H1 (cell line): ENCODE measurements at regions not wholly inside any gene's neighbourhood (a gene's known extent, or its start where the extent isn't known, plus 50 kb on each side); places are given as distances from the start of the nearest gene placed in this dataset.

Source experiments
- CTCF ChIA-PET: fragments of 300-600 bp; sonication (Branson Sonifier 250); formaldehyde crosslinking; loops from one replicate; lab custom pipeline; 2021; ENCODE audit not compliant: partially characterized antibody; lab: Charles Lee
- POLR2A ChIA-PET: fragments of 300-600 bp; sonication (Branson Sonifier 250); formaldehyde crosslinking; loops from one replicate; lab custom pipeline; 2021; ENCODE audit warnings: inconsistent platforms; ENCODE audit not compliant: partially characterized antibody; lab: Charles Lee
- DNase-seq, 2 experiments: peaks; one replicate each; pipeline versions ENCODE4 v3.0.0 to v3.0.0-alpha.2; 2010 to 2022; ENCODE audit warnings: low spot score in 2 of 2, low read depth in 1 of 2, mixed read lengths in 1 of 2
- FAIRE-seq: peaks from 2 replicates; lab custom pipeline; 2011; peaks lifted over from hg19 to GRCh38; lab: Jason Lieb, UNC
- H2AFZ ChIP-seq: 2 replicates; pipeline ENCODE4 v1.8.1; 2012; ENCODE audit warnings: low read length, inconsistent platforms
- H2AK5ac ChIP-seq: 2 replicates; pipeline ENCODE4 v1.6.1; 2013; ENCODE audit warnings: low read depth, low read length
- H2BK120ac ChIP-seq: replicated peaks from 2 replicates; pipeline ENCODE3; 2013; ENCODE audit warnings: low read depth, low read length, inconsistent platforms
- H2BK12ac ChIP-seq: 2 replicates; pipeline ENCODE4 v1.6.1; 2013; ENCODE audit warnings: low read depth, low read length
- H2BK15ac ChIP-seq: 2 replicates; pipeline ENCODE4 v1.6.1; 2013; ENCODE audit warnings: low read length
- H2BK20ac ChIP-seq: 2 replicates; pipeline ENCODE4 v1.6.1; 2013; ENCODE audit warnings: low read length
- H2BK5ac ChIP-seq: 2 replicates; pipeline ENCODE4 v1.6.1; 2013; ENCODE audit warnings: low read depth, low read length
- H3K14ac ChIP-seq: 2 replicates; pipeline ENCODE4 v1.6.1; 2013; ENCODE audit warnings: inconsistent platforms; ENCODE audit not compliant: insufficient read length
- H3K18ac ChIP-seq: 2 replicates; pipeline ENCODE4 v1.6.1; 2013; ENCODE audit warnings: low read length; ENCODE audit errors: extremely low read depth
- H3K23ac ChIP-seq: 2 replicates; pipeline ENCODE4 v1.6.1; 2013; ENCODE audit warnings: inconsistent platforms; ENCODE audit not compliant: insufficient read length
- H3K23me2 ChIP-seq: 2 replicates; pipeline ENCODE4 v1.6.1; 2013; ENCODE audit warnings: low read depth, low read length
- H3K27ac ChIP-seq: 2 replicates; pipeline ENCODE4 v1.6.1; 2011; ENCODE audit warnings: low read depth, low read length, inconsistent platforms
- H3K27me3 ChIP-seq, 4 experiments: replicated peaks in 1 of 4; 1 replicate in 1 of 4; 2 replicates in 3 of 4; pipeline versions ENCODE4 v1.6.1 to v1.8.1; 2011 to 2013; ENCODE audit warnings: low read length in 3 of 4, mild to moderate bottlenecking in 3 of 4, inconsistent platforms in 2 of 4, mixed read lengths in 2 of 4, moderate library complexity in 1 of 4; ENCODE audit not compliant: control insufficient read depth in 3 of 4, insufficient read depth in 3 of 4; ENCODE audit errors: extremely low read depth in 1 of 4
- H3K36me3 ChIP-seq, 4 experiments: 2 replicates each; pipeline versions ENCODE4 v1.6.1 to v1.8.1; 2011 to 2013; ENCODE audit warnings: mild to moderate bottlenecking in 4 of 4, low read length in 3 of 4, moderate library complexity in 2 of 4, control low read depth in 1 of 4, inconsistent platforms in 1 of 4; ENCODE audit not compliant: insufficient read depth in 4 of 4, control insufficient read depth in 2 of 4
- H3K4ac ChIP-seq: replicated peaks from 2 replicates; pipeline ENCODE3; 2013; ENCODE audit warnings: low read length, low read depth, mixed read lengths, inconsistent platforms; ENCODE audit not compliant: insufficient read length
- H3K4me1 ChIP-seq, 4 experiments: replicated peaks in 1 of 4; 1 replicate in 1 of 4; 2 replicates in 3 of 4; pipeline versions ENCODE4 v1.6.1 to v1.8.1; 2011 to 2013; ENCODE audit warnings: low read length in 3 of 4, inconsistent platforms in 2 of 4, mixed read lengths in 1 of 4; ENCODE audit not compliant: insufficient read depth in 4 of 4, control insufficient read depth in 3 of 4
- H3K4me2 ChIP-seq, 2 experiments: 2 replicates each; pipeline versions ENCODE4 v1.6.1 to v1.8.1; 2011 to 2013; ENCODE audit warnings: low read depth in 2 of 2, low read length in 2 of 2, control low read depth in 1 of 2, inconsistent platforms in 1 of 2, mild to moderate bottlenecking in 1 of 2; ENCODE audit not compliant: insufficient read depth in 1 of 2
- H3K4me3 ChIP-seq, 4 experiments: fragments of 200-600, 300-600 bp in 1 of 4; sonication (generic), shearing (Covaris generic), sonication (Bioruptor Twin) in 1 of 4; 2 replicates each; pipeline versions ENCODE4 v1.5.1 to v1.8.1; 2011 to 2016; ENCODE audit warnings: low read length in 4 of 4, low read depth in 3 of 4, control low read depth in 2 of 4, inconsistent platforms in 2 of 4, mild to moderate bottlenecking in 2 of 4, mixed read lengths in 1 of 4, moderate library complexity in 1 of 4; ENCODE audit not compliant: insufficient read depth in 2 of 4; ENCODE audit errors: extremely low read depth in 1 of 4
- H3K56ac ChIP-seq: replicated peaks from 2 replicates; pipeline ENCODE3; 2013; ENCODE audit warnings: low read depth, mild to moderate bottlenecking, mixed read lengths, low read length, inconsistent platforms; ENCODE audit not compliant: insufficient read length
- H3K79me1 ChIP-seq: 2 replicates; pipeline ENCODE4 v1.6.1; 2013; ENCODE audit warnings: low read depth, low read length, control low read depth
- H3K79me2 ChIP-seq, 2 experiments: 2 replicates each; pipeline versions ENCODE4 v1.6.1 to v1.8.1; 2012 to 2013; ENCODE audit warnings: low read length in 2 of 2, mild to moderate bottlenecking in 2 of 2, inconsistent platforms in 1 of 2; ENCODE audit not compliant: insufficient read depth in 2 of 2, control insufficient read depth in 1 of 2
- H3K9ac ChIP-seq, 4 experiments: replicated peaks in 1 of 4; 1 replicate in 1 of 4; 2 replicates in 3 of 4; pipeline versions ENCODE4 v1.6.1 to v1.8.1; 2011 to 2013; ENCODE audit warnings: low read depth in 3 of 4, low read length in 3 of 4, control low read depth in 2 of 4, mild to moderate bottlenecking in 2 of 4, moderate library complexity in 2 of 4, inconsistent platforms in 1 of 4; ENCODE audit errors: extremely low read depth in 1 of 4
- H3K9me3 ChIP-seq, 2 experiments: 2 replicates each; pipeline versions ENCODE4 v1.6.1 to v1.8.1; 2012 to 2013; ENCODE audit warnings: mild to moderate bottlenecking in 2 of 2, moderate library complexity in 2 of 2, control low read depth in 1 of 2, inconsistent platforms in 1 of 2, low read depth in 1 of 2, low read length in 1 of 2, mixed read lengths in 1 of 2; ENCODE audit not compliant: insufficient read depth in 2 of 2
- H4K20me1 ChIP-seq, 2 experiments: replicated peaks in 1 of 2; 2 replicates each; pipeline versions ENCODE3 to v1.8.1; 2011 to 2013; ENCODE audit warnings: inconsistent platforms in 2 of 2, low read length in 2 of 2, mild to moderate bottlenecking in 1 of 2; ENCODE audit not compliant: insufficient read depth in 2 of 2, control insufficient read depth in 1 of 2
- H4K5ac ChIP-seq: 2 replicates; pipeline ENCODE4 v1.6.1; 2013; ENCODE audit warnings: low read length, low read depth, mixed read lengths, inconsistent platforms; ENCODE audit not compliant: insufficient read length
- H4K8ac ChIP-seq: 2 replicates; pipeline ENCODE4 v1.8.0; 2013; ENCODE audit warnings: mild to moderate bottlenecking, moderate library complexity, low read length, inconsistent platforms; ENCODE audit not compliant: insufficient read depth; ENCODE audit errors: extremely low read depth
- H4K91ac ChIP-seq: replicated peaks from 2 replicates; pipeline ENCODE3; 2013; ENCODE audit warnings: low read length, mixed read lengths, inconsistent platforms; ENCODE audit not compliant: insufficient read length
- ASH2L ChIP-seq: fragments of 200-600, 300-600 bp; sonication (generic); IDR thresholded peaks from one replicate; pipeline ENCODE4 v1.7.1; 2017; ENCODE audit warnings: low read length
- BACH1 ChIP-seq: IDR thresholded peaks from 2 replicates; pipeline ENCODE4 v1.6.1; 2012; ENCODE audit warnings: low read length, improper control_type of control experiment
- CBX5 ChIP-seq: fragments of 300-800, 300-1000 bp; sonication (generic); IDR thresholded peaks from 2 replicates; pipeline ENCODE4 v1.7.1; 2016; ENCODE audit warnings: antibody characterized with exemption, low read length, low read depth
- GTF2F1 ChIP-seq: IDR thresholded peaks from 2 replicates; pipeline ENCODE4 v1.6.1; 2012; ENCODE audit warnings: low read depth, low read length, improper control_type of control experiment, borderline replicate concordance
- RBBP5 ChIP-seq: IDR thresholded peaks from 2 replicates; pipeline ENCODE4 v1.7.1; 2012; ENCODE audit warnings: low read depth, mild to moderate bottlenecking, inconsistent platforms, low read length, moderate library complexity, borderline replicate concordance
- TAF7 ChIP-seq: optimal IDR thresholded peaks from 2 replicates; pipeline ENCODE3; 2011; ENCODE audit warnings: low read depth, mild to moderate bottlenecking, inconsistent platforms, low read length, moderate library complexity, borderline replicate concordance

DNA sequence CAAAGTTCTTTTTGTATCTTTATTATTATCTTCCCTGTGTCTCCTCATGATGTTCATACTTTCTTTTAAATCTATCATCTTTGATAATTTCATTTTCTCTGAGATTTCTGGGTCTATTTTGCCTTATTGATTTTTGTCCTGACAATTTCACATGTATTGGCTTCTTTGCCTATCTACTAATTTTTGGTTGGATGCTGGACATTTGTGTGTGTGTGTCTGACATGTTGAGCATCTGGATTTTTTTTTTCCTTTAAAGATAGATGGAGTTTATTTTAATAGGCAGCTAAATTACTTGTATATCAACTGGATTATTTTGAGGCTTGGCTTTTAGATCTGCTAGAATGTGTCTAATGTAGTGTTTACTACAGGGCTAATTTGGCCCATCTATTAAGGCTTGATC is 178.0 kb upstream of the MOCS2 start:
- Histone ChIP-seq H3K79me2 (no peaks in the 10 kb centered on the region), H4K91ac (no peak overlapping the region), H2AFZ (no peak overlapping the region), H4K5ac (no peak overlapping the region), H3K4me1 (no peaks in the 10 kb centered on the region), H4K8ac (no peak overlapping the region), H2BK5ac (no peak overlapping the region), H2BK120ac (no peak overlapping the region), H3K23me2 (no peaks in the 10 kb centered on the region), H3K4me3 (no peak overlapping the region), H3K27me3 (no peaks in the 10 kb centered on the region), H3K56ac (no peak overlapping the region), H3K36me3 (no peaks in the 10 kb centered on the region), H3K27ac (no peak overlapping the region), H4K20me1 (no peaks in the 10 kb centered on the region), H3K14ac (no peak overlapping the region), H2BK20ac (no peak overlapping the region), H3K4me2 (no peak overlapping the region), H3K18ac (no peak overlapping the region), H3K4ac (no peak overlapping the region), H2BK12ac (no peak overlapping the region), H3K9me3 (peaks cover 0 to 2% of the 10 kb centered on the region in 2 experiments; a peak in 1 of 4 replicates), H3K9ac (no peak overlapping the region), H3K23ac (no peak overlapping the region), H2AK5ac (no peak overlapping the region), H3K79me1 (no peaks in the 10 kb centered on the region), H2BK15ac (no peak overlapping the region)
- no peak for TF ChIP-seq RBBP5
- no peak for TF ChIP-seq TAF7
- TF ChIP-seq BACH1 = no peak
- TF ChIP-seq ASH2L = no peak
- TF ChIP-seq CBX5 = no peak
- TF ChIP-seq GTF2F1 = no peak
- ChIA-PET POLR2A (no interaction called here), CTCF (interaction anchor here (0.9 to 1.8 kb wide), 4 partner anchors 25 to 171 kb away, joined by 3 to 8 read pairs (median 4); no protein-coding TSS in a partner anchor)
- FAIRE-seq (no peak), DNase-seq (no peak)
